GM19438 (cell line): ENCODE measurements at regions not wholly inside any gene's neighbourhood (a gene's known extent, or its start where the extent isn't known, plus 50 kb on each side); places are given as distances from the start of the nearest gene placed in this dataset.

Experiments used
- ATAC-seq: cut with Tn5 transposase; IDR thresholded peaks from one replicate; pipeline ENCODE4 v1.9.1; 2021; ENCODE audit warnings: low read depth; ENCODE audit not compliant: unreplicated experiment

DNA sequence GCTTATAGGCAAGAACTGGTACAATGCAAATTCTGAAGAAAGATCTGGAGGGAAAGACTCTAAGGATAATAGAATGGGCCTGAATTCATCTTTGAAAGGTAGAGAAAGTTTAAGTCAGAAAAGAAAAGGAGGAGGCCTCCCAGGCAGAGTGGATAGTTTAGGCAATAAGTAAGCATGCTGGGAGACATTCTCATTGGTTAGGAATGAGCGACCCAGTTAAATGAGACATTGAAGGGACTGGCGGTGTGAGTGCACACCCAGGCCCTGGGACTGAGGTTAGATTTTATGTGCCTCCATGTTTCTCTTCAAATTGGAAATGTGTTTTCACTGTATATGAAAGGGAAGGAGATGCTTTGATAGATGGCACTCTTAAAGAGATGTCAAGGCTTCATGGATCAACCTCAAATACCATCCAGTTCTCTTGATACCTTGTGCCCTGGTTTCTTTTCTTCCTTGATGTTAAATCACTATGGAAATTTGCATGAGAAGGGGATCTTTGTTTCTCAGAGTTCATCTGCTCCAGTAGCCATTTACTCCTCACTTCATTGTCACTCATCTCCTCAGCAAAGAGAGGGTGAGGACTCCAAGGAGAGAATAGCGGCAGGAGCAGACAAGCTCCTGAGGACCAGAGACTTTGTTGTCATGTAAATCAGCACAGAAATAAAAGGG is 584.2 kb upstream of the INTU start:
- no peak for ATAC-seq

DNA sequence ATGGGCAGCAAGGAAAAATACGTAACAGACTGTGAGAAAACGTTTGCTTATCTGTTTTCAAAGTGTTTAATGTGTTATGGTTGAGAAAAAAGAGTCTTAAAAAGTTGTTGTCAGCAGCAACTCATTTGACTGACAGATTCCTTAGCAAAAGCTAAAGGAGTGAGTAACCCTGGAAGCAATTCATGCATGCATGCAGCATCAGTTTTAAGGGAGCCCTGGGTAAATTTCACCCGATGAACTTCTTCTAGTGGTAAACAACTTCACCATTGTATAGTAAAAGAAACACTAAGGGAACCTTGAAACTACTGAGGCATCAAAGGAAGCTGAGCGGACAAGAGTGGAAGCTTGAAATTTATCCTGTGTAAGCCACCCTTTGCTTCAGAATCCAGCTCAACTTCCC is 583.2 kb upstream of the INTU start:
- ATAC-seq, result no peak

DNA sequence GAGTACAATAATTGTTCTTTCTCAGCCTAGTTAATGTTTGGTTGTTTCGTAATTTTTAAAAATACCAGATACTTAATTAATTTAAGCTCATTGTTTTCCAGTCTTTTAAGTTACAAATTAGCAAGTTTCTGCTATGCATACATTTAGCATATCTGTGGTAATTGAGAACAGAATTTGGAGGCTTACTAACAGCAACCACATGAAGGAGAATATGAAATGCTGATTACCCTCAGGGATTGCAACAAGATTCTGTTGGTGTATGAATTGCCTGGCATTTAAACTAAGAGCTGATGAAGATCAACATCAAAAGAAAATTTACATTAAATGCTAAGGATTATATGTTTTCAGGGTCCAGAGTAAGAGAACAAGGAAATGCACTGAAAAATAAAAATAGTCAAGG is 580.0 kb upstream of the INTU start:
- no peak for ATAC-seq

DNA sequence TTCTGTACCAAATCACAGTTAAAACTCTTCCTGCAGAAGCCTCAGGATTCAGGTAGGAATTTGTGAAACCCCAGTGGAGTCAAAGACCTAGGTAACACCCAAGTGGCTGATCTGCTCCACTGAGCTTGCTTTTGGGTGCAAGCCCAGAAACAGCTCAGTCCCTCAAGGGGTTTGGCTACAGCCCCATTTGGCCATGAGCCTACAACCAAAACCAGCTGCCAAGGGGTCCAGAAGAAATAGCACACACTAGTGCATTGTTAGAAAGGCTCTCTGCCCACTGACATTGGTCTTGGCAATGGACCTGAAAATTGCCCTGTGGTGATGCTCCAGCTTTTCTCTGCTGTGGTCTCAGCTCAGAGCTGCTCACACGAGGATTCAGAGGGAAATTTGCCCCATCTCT is 577.4 kb upstream of the INTU start:
- no peak for ATAC-seq

DNA sequence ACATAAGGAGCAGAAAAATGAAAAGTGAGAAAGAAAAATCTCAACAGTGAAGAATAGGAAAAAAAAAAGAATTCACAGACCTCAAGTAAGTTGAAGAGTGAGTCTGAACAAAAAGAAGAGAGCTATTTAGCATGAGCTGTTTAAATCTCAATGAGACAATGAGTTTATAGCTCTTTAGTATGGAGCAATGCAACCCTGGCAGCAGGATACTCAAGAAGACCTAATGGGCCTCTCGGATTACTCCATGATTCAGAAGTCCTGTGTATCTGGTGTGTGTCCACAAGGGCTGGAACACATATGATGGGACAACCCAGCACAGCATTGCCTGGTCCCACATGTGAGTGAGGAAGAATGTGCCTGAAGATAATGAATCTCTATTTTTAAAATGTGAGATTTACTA is 563.1 kb upstream of the INTU start:
- ATAC-seq, result no peak

DNA sequence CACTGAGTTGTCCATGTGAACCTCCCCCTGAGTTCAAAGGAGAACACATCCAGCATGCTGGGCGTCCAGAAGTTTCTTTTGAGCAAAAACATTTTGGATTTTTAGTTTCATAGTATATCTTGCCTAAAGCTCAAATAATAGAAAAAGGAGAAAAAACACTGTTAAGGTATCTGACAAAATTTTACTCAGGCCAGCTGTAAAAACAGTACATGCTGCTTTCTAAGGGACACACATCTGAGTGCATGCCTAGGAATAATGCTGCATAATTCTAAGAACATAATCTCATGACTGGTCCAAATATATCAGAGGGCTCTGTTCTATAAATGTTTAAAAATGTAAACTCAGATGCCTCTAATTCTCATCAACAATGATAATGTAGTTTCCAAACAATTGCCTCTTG is 561.3 kb upstream of the INTU start:
- no peak for ATAC-seq

DNA sequence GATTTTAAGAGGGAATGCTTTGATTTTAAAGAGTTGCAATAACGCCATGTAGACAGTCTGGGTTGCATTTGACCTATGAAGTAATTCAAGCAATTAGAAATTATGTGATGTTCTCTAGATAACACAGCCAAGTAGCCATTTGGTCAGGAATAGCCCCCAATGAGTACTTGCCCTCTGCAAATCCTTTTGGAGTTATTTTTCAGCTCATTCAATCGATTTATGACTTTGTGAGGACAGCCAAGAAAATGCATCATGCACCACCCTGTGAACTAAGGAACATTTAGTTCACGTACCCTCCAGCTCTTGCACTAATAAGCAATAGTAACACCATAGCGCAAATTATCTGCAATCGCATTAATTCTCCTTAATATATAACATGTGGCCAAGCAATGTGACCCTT is 552.6 kb upstream of the INTU start:
- ATAC-seq, result no peak

DNA sequence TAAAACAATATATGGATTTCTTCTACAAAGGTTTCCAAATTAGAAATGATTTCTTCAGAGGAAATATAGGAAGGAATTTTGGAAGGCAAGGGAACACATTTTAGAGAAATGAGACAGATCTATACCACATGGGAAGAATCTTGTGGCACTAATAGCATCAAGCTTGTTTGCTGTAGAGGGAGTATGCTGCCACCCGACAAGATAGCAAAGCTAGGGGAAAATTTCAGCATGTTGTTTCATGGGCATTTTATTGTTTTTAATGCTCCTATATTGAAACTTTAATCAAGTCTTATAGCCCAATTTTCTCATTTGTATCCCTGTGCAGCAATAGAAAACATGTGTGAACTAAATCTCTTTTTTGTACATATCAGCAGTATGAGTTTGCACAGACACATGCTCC is 551.7 kb upstream of the INTU start:
- ATAC-seq, result no peak

DNA sequence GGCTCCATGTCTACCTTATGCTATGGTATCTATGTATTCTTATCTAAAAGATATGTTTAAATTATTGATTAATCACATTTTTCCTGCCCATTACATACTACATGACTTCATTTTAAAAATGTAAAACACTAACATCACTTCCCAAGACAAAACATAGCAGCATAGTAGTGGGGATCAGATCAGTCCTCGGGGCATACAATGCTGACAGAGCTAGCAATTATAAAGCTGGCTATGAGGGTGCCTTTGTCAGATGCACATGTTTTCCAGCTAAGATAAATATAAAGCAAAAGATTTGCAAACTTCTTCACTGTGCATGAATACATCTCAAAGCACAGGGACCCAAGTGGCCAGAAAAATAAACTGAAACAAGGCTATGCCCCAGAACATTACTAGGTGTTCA is 549.8 kb upstream of the INTU start:
- ATAC-seq, result no peak

DNA sequence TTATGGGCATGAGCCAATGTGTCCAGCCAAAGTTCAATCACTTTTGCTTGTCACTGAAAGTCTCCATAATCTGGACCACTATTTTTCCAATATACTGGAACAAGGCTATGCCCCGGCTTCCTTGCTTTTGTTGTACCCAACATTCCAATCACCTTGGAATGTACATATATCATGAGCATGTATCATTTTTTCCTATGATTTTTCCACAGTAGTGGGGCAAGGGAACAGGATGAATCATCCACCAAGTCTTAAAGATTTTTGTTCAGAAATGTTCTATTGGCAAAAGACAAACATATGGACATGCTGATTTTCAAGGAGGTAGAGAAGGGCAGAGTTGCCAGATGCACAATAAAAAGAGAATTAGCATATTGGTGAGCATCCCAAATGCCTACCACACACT is 548.1 kb upstream of the INTU start:
- no peak for ATAC-seq

DNA sequence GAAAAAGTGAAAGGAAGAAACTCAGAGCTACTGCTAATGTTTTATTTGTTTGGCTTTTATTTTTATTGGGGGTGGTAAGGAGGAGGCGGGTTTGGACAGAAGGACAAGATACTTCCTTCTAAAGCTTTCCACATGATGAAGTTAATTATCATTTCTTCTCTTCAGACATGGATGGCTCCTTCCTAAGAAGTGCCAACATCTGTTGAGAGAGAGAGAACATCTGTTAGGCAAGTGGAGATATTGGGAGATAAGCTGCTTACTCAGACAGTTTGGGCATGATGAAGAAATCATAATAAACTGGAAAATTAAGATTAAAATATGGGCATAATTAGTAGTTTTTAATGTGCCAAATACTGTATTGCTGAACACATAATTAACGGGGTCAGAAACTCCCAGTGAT is 535.7 kb upstream of the INTU start:
- no peak for ATAC-seq

DNA sequence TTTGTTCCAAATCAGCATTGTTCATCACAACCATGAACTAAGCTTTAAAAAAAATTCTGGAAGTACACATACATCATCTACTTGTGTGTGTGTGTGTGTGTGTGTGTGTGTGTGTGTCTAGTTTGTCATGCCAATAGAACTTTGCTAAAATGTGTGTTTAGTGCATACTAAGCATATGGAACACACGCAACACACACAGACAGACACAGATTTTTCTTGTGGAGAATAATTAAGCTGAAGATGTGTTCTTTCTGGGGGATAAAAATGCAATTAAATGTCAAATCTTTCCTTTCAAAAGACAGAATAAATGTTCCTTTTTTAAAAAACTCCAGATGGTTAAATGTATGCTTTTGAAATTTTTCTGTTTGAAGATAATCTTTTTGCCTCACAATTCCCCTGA is 530.4 kb upstream of the INTU start:
- ATAC-seq, result no peak

DNA sequence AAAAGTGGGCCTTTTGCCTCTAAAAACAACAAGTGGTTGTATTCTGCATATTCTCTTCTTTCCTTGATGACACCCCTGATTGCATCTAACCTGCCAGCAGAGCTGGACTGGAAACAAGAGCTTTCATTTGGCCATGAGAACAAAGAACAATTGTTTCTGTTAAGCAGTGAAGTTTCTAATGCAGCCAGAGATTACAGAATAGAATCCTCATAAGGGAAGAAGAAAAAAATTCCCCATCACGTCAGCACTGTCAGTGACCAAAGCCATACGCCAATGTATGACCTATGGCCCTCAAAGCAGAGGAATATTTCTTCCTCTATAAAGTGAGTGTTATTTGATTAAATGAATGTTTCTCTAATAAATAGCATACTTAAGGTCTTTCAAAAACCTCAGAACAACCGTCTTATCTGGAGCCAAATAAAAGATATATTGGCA is 529.1 kb upstream of the INTU start:
- no peak for ATAC-seq

DNA sequence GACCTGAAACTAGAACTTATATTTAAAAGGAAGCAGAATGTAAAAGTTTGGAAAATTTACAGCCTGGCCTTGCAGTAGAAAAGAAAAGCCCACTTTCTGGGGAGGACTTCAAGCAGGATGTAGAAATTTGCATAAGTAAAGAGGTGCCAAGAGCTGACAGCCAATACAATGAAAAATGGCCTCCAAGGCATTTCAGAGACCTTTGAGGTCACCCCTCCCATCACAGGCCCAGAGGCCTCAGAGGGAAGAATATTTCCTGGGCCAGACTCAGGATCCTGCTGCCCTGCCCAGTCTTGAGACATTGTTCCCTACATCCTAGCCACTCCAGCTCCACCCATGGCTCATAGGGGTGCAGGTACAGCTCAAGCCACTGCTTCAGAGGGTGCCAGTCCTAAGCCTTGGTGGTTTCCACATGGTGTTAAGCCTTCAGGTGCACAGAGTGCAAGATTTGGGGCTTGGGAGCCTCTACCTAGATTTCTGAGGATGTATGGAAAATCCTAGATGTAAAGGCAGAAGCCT is 518.9 kb upstream of the INTU start:
- no peak for ATAC-seq

DNA sequence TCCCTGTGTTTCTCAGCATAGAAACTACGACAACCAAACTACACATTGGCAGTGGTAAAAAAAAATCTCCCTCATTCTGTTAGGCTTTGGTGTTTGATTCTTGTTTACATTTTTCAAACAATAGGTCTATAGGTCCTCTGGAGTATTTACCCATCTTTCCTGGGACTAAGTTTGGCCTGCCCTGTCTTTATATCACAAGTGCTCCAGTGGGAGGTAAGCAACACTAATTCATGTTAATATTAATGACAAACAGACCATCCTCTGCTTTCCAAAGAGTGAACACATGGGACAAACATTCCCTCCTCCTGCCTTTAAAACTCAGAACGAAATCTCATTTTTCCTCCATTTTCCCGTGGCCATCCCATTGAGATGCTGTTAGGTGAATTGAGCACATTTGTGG is 514.1 kb upstream of the INTU start:
- no peak for ATAC-seq

DNA sequence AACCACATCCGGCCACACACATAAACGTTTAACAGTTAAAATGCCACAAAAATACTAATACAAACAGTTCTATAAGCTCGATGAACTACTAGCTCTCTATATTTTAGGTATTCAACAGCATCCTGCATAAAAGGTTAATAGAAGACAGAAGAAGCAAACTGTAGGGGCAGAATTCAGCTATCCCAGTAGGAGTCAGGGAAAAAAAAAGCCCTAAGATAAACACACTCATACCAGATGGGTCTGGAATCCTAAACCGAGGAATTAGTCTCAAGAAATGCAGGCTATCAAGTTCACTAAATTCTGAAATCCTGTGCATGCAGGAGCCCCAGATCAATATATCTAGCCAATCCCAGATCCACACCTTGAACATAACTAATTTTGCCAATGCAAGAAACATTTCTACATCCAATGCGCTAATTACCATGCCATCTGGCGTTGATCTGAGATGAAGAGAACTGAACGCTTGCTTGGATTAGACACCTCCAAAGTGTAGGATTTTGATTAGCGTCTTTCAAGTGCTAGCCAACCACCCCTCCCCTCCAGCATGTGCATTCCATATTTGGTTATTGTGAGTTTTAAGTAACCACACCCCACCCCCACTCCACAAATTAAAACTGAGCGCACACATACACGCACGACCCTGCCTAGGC is 512.2 kb upstream of the INTU start:
- ATAC-seq, result no peak

DNA sequence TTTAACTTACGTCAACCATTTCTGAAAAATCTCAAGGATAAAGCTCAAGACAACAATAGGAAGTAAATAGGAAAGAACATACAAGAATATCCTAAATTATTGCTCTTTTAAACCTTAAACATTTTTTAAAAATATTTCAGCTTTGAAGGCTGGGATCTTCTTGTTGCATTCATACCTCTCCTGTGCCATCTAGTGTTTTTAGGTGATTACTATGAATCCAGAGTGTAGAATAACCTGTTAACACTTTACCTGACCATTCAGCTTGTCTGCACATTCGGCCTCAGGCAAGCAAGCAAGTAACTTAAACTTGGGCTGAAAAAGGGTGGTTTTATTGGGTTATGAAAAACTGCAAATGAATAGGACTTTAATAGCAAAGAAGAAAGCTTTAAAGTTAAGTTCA is 507.8 kb upstream of the INTU start:
- no peak for ATAC-seq

DNA sequence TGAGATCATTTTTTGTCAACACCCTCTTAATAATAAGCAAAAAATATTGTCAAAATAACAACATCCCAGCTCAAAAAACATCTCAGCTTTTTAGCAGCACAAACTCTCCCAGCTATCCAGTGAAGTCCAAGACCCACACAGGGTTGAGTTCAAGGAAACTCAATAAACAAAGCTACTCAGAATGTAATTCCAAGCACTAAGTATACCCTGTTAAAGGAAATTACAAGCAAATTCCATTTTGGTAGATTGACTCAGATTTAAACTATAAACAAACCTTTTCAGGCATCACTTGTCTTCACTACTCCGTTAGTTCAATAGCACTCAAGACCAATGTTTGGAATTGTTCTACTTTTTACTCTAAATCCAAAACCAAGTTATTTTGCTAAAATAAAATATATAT is 506.0 kb upstream of the INTU start:
- no peak for ATAC-seq

DNA sequence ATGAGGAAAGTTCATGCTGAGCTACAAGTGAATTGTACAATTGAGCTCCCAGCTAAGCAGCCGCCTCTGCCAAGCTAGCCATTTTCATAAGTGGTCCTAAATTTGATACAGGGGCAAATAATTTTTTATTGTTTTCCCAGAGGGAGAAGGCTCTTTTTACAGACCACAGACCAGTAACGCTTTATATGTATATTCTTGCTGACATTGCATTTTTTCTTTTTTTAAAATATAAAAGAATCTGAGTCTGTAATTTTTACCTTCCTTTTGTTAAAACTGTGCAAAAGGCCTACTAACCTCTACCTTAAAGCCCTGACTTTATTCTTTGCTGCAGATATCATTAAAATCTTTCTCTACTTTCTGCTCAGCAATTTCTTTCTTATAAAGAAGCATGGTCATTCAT is 501.2 kb upstream of the INTU start:
- no peak for ATAC-seq

DNA sequence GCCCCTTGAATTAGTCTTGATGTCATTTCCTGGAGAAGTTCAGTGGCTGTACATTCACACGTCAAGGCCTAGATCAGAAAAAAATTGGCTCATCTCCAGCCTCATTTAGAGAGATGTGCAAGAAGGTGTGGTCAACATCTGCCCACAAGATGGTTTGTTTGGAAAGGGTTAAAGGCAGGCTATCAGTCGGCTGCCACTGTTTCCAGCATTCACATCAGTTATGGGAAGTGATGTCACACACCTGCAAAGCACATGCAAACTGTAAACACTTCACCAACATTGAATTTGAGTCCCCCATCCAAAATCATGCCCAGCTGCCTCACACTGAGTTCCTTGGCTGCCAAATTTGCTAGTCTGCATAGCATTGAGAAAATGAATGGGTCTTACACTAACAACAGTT is 498.3 kb upstream of the INTU start:
- no peak for ATAC-seq

DNA sequence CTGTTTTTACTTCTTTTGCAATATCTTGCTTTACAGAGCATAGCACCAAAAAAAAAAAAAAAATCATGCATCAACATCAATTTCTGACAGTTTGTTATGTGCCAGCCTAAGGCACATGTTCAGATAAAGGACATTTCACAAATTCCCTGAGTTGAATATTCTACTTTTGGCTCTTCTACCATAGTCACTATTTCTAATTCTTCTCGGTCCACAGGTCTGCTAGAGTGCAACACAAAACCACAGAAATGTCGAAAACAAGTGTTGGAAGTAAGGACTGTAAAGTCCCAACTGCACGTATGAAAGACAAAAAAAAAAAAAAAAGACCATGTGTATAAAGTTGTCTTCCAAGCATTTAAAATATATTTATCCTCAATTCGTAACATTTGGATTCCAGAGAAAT is 494.2 kb upstream of the INTU start:
- ATAC-seq, result no peak

DNA sequence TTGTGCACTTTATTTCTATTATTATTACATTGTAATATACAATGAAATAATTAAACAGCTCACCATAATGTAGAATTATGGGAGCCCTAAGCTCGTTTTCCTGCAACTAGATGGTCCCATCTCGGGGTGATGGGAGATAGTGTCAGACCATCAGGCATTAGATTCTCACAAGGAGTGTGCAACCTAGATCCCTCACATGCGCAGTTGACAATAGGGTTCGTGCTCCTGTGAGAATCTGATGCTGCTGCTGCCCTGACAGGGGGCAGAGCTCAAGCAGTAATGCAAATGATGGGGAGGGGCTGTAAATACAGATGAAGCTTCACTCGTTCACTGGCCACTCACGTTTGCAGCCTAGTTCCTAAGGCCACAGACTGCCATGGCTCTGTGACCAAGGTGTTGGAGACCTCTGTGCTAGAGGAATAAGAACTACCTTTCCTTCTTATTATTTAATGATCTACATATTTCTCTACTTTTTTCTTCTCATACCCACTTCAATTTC is 492.9 kb upstream of the INTU start:
- no peak for ATAC-seq
